Large intestine (tissue), 3 donors: ENCODE measurements at regions not wholly inside any gene's neighbourhood (a gene's known extent, or its start where the extent isn't known, plus 50 kb on each side); places are given as distances from the start of the nearest gene placed in this dataset.
A peak's percentile ranks its signal among the peaks of the same experiment; 100 is the strongest.

Experiments used
- DNase-seq, 2 donors: peaks; one replicate each; pipeline versions ENCODE4 v3.0.0 to v3.0.0-alpha.2; 2013
- H3K27ac ChIP-seq: one replicate; pipeline ENCODE4 v1.5.1; 2013; ENCODE audit warnings: low read length
- H3K27me3 ChIP-seq: 2 replicates; pipeline ENCODE4 v1.6.1; 2013; ENCODE audit warnings: low read length; ENCODE audit not compliant: control insufficient read depth, insufficient read depth
- H3K36me3 ChIP-seq: 2 replicates; pipeline ENCODE4 v1.6.1; 2013; ENCODE audit warnings: low read length; ENCODE audit not compliant: control insufficient read depth, insufficient read depth
- H3K4me1 ChIP-seq: one replicate; pipeline ENCODE4 v1.6.1; 2013; ENCODE audit warnings: low read length; ENCODE audit not compliant: control insufficient read depth, insufficient read depth
- H3K4me3 ChIP-seq: one replicate; pipeline ENCODE4 v1.5.1; 2013; ENCODE audit warnings: low read length
- H3K9me3 ChIP-seq: one replicate; pipeline ENCODE4 v1.6.1; 2013; ENCODE audit warnings: mild to moderate bottlenecking, low read depth, low read length, moderate library complexity; ENCODE audit not compliant: control insufficient read depth
- WGBS: methylation state at CpG from one replicate; pipeline ENCODE4 v1.1.5; 2013; ENCODE audit warnings: low lambda C conversion rate; ENCODE audit not compliant: insufficient coverage; 5-methylcytosine and 5-hydroxymethylcytosine counted together

- H3K27me3 ChIP-seq, result peaks cover 2% of the 10 kb centered on the region
- no peaks in the 10 kb centered on the region for H3K36me3 ChIP-seq
- H3K4me3 ChIP-seq, result no peak overlapping the region
- H3K9me3 ChIP-seq, result no peaks in the 10 kb centered on the region
- no CpG with 5 or more reads among the region's 7 CpGs for whole genome bisulfite sequencing
- H3K27ac ChIP-seq, result no peak overlapping the region
- no peak for DNase-seq
- H3K4me1 ChIP-seq, result peaks cover 5% of the 10 kb centered on the region
Observed at GRCh38 chr9:121561385-121562222, 62.0 kb upstream of the GGTA1 start.

- peaks cover 7% of the 10 kb centered on the region for H3K4me1 ChIP-seq
- H3K36me3 ChIP-seq, result no peaks in the 10 kb centered on the region
- H3K27ac ChIP-seq, result no peak overlapping the region
- no peak overlapping the region for H3K4me3 ChIP-seq
- DNase-seq, result no peak
- peaks cover 2% of the 10 kb centered on the region for H3K27me3 ChIP-seq
- no CpG with 5 or more reads among the region's 6 CpGs for WGBS
- no peaks in the 10 kb centered on the region for H3K9me3 ChIP-seq
Observed at GRCh38 chr9:121562301-121562700, 62.7 kb upstream of the GGTA1 start.

GRCh38 chr9:121563425-121563824, 63.8 kb upstream of the GGTA1 start:
- Histone ChIP-seq H3K27me3 (no peaks in the 10 kb centered on the region), H3K36me3 (no peaks in the 10 kb centered on the region), H3K9me3 (no peaks in the 10 kb centered on the region), H3K27ac (no peak overlapping the region), H3K4me3 (no peak overlapping the region), H3K4me1 (peaks cover 10% of the 10 kb centered on the region)
- no peak for DNase-seq
- no CpG with 5 or more reads among the region's 8 CpGs for WGBS

- no peak for DNase-seq
- H3K27me3 ChIP-seq, result no peaks in the 10 kb centered on the region
- no peaks in the 10 kb centered on the region for H3K36me3 ChIP-seq
- WGBS, result no CpG with 5 or more reads among the region's 7 CpGs
- H3K27ac ChIP-seq, result no peak overlapping the region
- H3K9me3 ChIP-seq, result no peaks in the 10 kb centered on the region
- H3K4me1 ChIP-seq, result peaks cover 8% of the 10 kb centered on the region
- no peak overlapping the region for H3K4me3 ChIP-seq
Observed at GRCh38 chr9:121563881-121564460, 64.3 kb upstream of the GGTA1 start.

GRCh38 chr9:121564504-121565260, 65.0 kb upstream of the GGTA1 start:
- Histone ChIP-seq H3K27ac (no peak overlapping the region), H3K4me1 (peaks cover 8% of the 10 kb centered on the region), H3K27me3 (no peaks in the 10 kb centered on the region), H3K4me3 (no peak overlapping the region), H3K9me3 (no peaks in the 10 kb centered on the region), H3K36me3 (no peaks in the 10 kb centered on the region)
- DNase-seq, result no peak
- 40% methylated on average over 1 of the region's 11 CpGs for WGBS

GRCh38 chr9:121566481-121567465, 67.1 kb upstream of the GGTA1 start:
- DNase-seq, result no peak
- H3K27me3 ChIP-seq, result no peaks in the 10 kb centered on the region
- no peaks in the 10 kb centered on the region for H3K36me3 ChIP-seq
- peak overlapping the region; percentile 51 for H3K27ac ChIP-seq
- peaks cover 8% of the 10 kb centered on the region for H3K4me1 ChIP-seq
- peak overlapping the region; percentile 18 for H3K4me3 ChIP-seq
- 100% methylated on average over 1 of the region's 27 CpGs for WGBS
- H3K9me3 ChIP-seq, result no peaks in the 10 kb centered on the region

- Histone ChIP-seq H3K27me3 (no peaks in the 10 kb centered on the region), H3K9me3 (no peaks in the 10 kb centered on the region), H3K27ac (peak overlapping the region; percentile 51), H3K36me3 (no peaks in the 10 kb centered on the region), H3K4me1 (peaks cover 8% of the 10 kb centered on the region), H3K4me3 (peak overlapping the region; percentile 18)
- no CpG with 5 or more reads among the region's 19 CpGs for WGBS
- no peak for DNase-seq
Observed at GRCh38 chr9:121567500-121568342, 68.1 kb upstream of the GGTA1 start.

- Histone ChIP-seq H3K27me3 (no peaks in the 10 kb centered on the region), H3K36me3 (no peaks in the 10 kb centered on the region), H3K4me3 (peak overlapping the region; percentile 18), H3K27ac (peak overlapping the region; percentile 33), H3K9me3 (no peaks in the 10 kb centered on the region), H3K4me1 (peaks cover 8% of the 10 kb centered on the region)
- DNase-seq, result no peak
- WGBS, result no CpG with 5 or more reads among the region's 9 CpGs
Observed at GRCh38 chr9:121568343-121569265, 69.0 kb upstream of the GGTA1 start.
